Neural cell (in vitro differentiated cells): ENCODE measurements at regions not wholly inside any gene's neighbourhood (a gene's known extent, or its start where the extent isn't known, plus 50 kb on each side); places are given as distances from the start of the nearest gene placed in this dataset.

ENCODE experiments used
- CTCF ChIP-seq: fragments of 450-650 bp; IDR thresholded peaks from 2 replicates; pipeline ENCODE4 v1.5.1; 2014; ENCODE audit warnings: antibody characterized with exemption, mild to moderate bottlenecking, moderate library complexity; ENCODE audit not compliant: poor library complexity, severe bottlenecking
- POLR2AphosphoS5 ChIP-seq: IDR thresholded peaks from 2 replicates; pipeline ENCODE4 v1.6.1; 2012
- RAD21 ChIP-seq: fragments of 450-650 bp; conservative IDR thresholded peaks from 2 replicates; pipeline ENCODE4 v1.6.1; 2014; ENCODE audit warnings: antibody characterized with exemption, mild to moderate bottlenecking, moderate library complexity

- TF ChIP-seq CTCF (no peak), POLR2AphosphoS5 (no peak), RAD21 (no peak)
These were observed 95.4 kb downstream of the UTP18 start for GRCh38 chr17:51355441-51356410.
